MCF 10A (cell line): ENCODE measurements at regions not wholly inside any gene's neighbourhood (a gene's known extent, or its start where the extent isn't known, plus 50 kb on each side); places are given as distances from the start of the nearest gene placed in this dataset.

Source experiments
- BruUV-seq: library from RNA; stranded (reverse); fragments of 400-500 nt; replicated peaks from 2 replicates; lab custom pipeline; 2021; lab: Mats Ljungman, UMichigan
- CTCF ChIA-PET: fragments of 300-600 bp; sonication (Branson Sonifier 250); formaldehyde crosslinking; extraction: SDS; loops from one replicate; lab custom pipeline; 2021; ENCODE audit warnings: antibody characterized with exemption, inconsistent platforms; lab: Yijun Ruan, JAX
- POLR2A ChIA-PET: fragments of 300-600, 350-650 bp; sonication (Branson Sonifier 250); formaldehyde crosslinking; extraction: SDS; loops from one replicate; lab custom pipeline; 2020; ENCODE audit warnings: antibody characterized with exemption, inconsistent platforms; lab: Yijun Ruan, JAX
- DNase-seq: peaks from one replicate; pipeline ENCODE4 v3.0.0-alpha.2; 2018; ENCODE audit not compliant: unreplicated experiment
- H3K27ac Mint-ChIP-seq: one replicate; pipeline ENCODE4 v1.8.0; 2022; ENCODE audit warnings: mild to moderate bottlenecking, low read depth, mixed read lengths; ENCODE audit not compliant: unreplicated experiment
- H3K27me3 Mint-ChIP-seq: one replicate; pipeline ENCODE4 v1.8.0; 2022; ENCODE audit warnings: mixed read lengths; ENCODE audit not compliant: insufficient read depth, unreplicated experiment
- H3K36me3 Mint-ChIP-seq: one replicate; pipeline ENCODE4 v1.8.0; 2022; ENCODE audit warnings: mild to moderate bottlenecking, moderate library complexity, mixed read lengths; ENCODE audit not compliant: insufficient read depth, unreplicated experiment
- H3K4me1 Mint-ChIP-seq: one replicate; pipeline ENCODE4 v1.8.0; 2022; ENCODE audit warnings: mixed read lengths; ENCODE audit not compliant: insufficient read depth, unreplicated experiment
- H3K4me3 Mint-ChIP-seq: one replicate; pipeline ENCODE4 v1.8.0; 2022; ENCODE audit warnings: mild to moderate bottlenecking, moderate library complexity, mixed read lengths; ENCODE audit not compliant: unreplicated experiment
- H3K9me3 Mint-ChIP-seq: one replicate; pipeline ENCODE4 v1.8.0; 2022; ENCODE audit warnings: mixed read lengths; ENCODE audit not compliant: unreplicated experiment
- CTCF ChIP-seq: fragments of 200-600 bp; IDR thresholded peaks from one replicate; pipeline ENCODE4 v1.8.0; 2022; ENCODE audit warnings: antibody characterized with exemption, mild to moderate bottlenecking; ENCODE audit not compliant: unreplicated experiment
- intact Hi-C: fragments of 100-400 bp; cut with micrococcal nuclease; formaldehyde crosslinking; loops from 2 replicates; pipeline ENCODE4 v1.14.1; 2022

GRCh38 chr14:87623616-87624015 lies 369.4 kb downstream of the GALC start:
- no peaks in the 10 kb centered on the region for H3K27me3 Mint-ChIP-seq
- intact Hi-C loops = no loop called here
- H3K4me3 Mint-ChIP-seq = no peak overlapping the region
- H3K9me3 Mint-ChIP-seq = peaks cover 9% of the 10 kb centered on the region
- H3K4me1 Mint-ChIP-seq = peaks cover 14% of the 10 kb centered on the region
- TF ChIP-seq CTCF = no peak
- BruUV-seq = no TSS peak
- no peak overlapping the region for H3K27ac Mint-ChIP-seq
- H3K36me3 Mint-ChIP-seq = no peaks in the 10 kb centered on the region
- ChIA-PET CTCF (interaction anchor here (0.5 kb wide), 1 partner anchor 1462 kb away, joined by 3 read pairs; no protein-coding TSS in a partner anchor), POLR2A (no interaction called here)
- DNase-seq = no peak

GRCh38 chr14:87617079-87617478 lies 375.9 kb downstream of the GALC start:
- no TSS peak for BruUV-seq
- Mint-ChIP-seq H3K4me1 (peaks cover 6% of the 10 kb centered on the region), H3K27me3 (no peaks in the 10 kb centered on the region), H3K9me3 (peaks cover 4% of the 10 kb centered on the region), H3K27ac (no peak overlapping the region), H3K4me3 (no peak overlapping the region), H3K36me3 (no peaks in the 10 kb centered on the region)
- TF ChIP-seq CTCF = no peak
- ChIA-PET CTCF (interaction anchor here (0.9 to 3.8 kb wide), 16 partner anchors 8 to 569 kb away, joined by 3 to 14 read pairs (median 4); no protein-coding TSS in a partner anchor), POLR2A (interaction anchor here (0.9 kb wide), 1 partner anchor 715 kb away, joined by 3 read pairs; no protein-coding TSS in a partner anchor)
- intact Hi-C loops = loop anchor here (10.0 kb wide), 3 partner anchors 282 to 702 kb away; no protein-coding TSS in a partner anchor
- DNase-seq = no peak

- peak; percentile 73 for DNase-seq
- Mint-ChIP-seq H3K4me1 (peaks cover 6% of the 10 kb centered on the region), H3K36me3 (no peaks in the 10 kb centered on the region), H3K27me3 (no peaks in the 10 kb centered on the region), H3K9me3 (no peaks in the 10 kb centered on the region), H3K27ac (no peak overlapping the region), H3K4me3 (no peak overlapping the region)
- no TSS peak for BruUV-seq
- intact Hi-C loops = loop anchor here (1.0 to 10.0 kb wide), 4 partner anchors 280 to 701 kb away; no protein-coding TSS in a partner anchor
- CTCF ChIA-PET = interaction anchor here (0.5 to 3.8 kb wide), 63 partner anchors 9 to 1976 kb away, joined by 3 to 14 read pairs (median 3); no protein-coding TSS in a partner anchor
- peak; percentile 86 for TF ChIP-seq CTCF
- POLR2A ChIA-PET = interaction anchor here (0.6 to 0.9 kb wide), 3 partner anchors 64 to 714 kb away, joined by 3 read pairs; no protein-coding TSS in a partner anchor
These were observed 376.9 kb downstream of the GALC start for GRCh38 chr14:87615822-87616679.

- Mint-ChIP-seq H3K27ac (no peak overlapping the region), H3K27me3 (no peaks in the 10 kb centered on the region), H3K36me3 (no peaks in the 10 kb centered on the region), H3K9me3 (no peaks in the 10 kb centered on the region), H3K4me1 (peaks cover 6% of the 10 kb centered on the region), H3K4me3 (no peak overlapping the region)
- TF ChIP-seq CTCF = no peak
- ChIA-PET CTCF (interaction anchor here (0.9 to 3.8 kb wide), 18 partner anchors 9 to 564 kb away, joined by 3 to 14 read pairs (median 6); no protein-coding TSS in a partner anchor), POLR2A (interaction anchor here (0.6 kb wide), 1 partner anchor 156 kb away, joined by 3 read pairs; no protein-coding TSS in a partner anchor)
- no peak for DNase-seq
- intact Hi-C loops = loop anchor here (10.0 kb wide), 3 partner anchors 280 to 700 kb away; no protein-coding TSS in a partner anchor
- no TSS peak for BruUV-seq
These were observed 377.9 kb downstream of the GALC start for GRCh38 chr14:87615047-87615446.
